ENCODE measurements at regions not wholly inside any gene's neighbourhood (a gene's known extent, or its start where the extent isn't known, plus 50 kb on each side); places are given as distances from the start of the nearest gene placed in this dataset.

DNA sequence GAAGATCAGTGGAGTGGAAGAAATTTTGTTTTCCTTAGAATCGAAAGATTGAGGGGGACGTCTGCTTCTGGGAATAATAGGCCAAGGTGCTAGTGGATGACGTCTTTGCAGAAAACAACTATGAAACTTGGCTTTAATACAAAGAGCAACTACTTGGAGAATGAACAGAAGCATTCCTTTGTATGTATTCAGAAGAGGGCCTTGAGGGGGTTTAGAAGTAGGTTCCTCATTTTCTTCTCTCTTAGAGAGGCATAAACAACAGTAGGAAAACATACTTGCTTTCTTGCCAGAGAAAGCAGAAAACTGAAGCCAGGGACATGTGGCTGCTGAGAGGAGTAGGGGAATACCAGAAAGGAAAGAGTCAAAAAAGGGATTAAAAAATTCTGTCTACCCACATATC, 167.8 kb downstream of the ZNF330 start:
- TF ChIP-seq POLR2A (IDR thresholded peaks at IDR 0.05; ENCODE audit: low read length), result no peak
- TF ChIP-seq CHD2 (IDR thresholded peaks at IDR 0.05; ENCODE audit: low read length, partially characterized antibody), result no peak
- TF ChIP-seq FOSB (CRISPR knock-in tag; IDR thresholded peaks at IDR 0.05), result no peak
- no peak for TF ChIP-seq EP300 (IDR thresholded peaks at IDR 0.05)
